OCI-LY7 (cell line): ENCODE measurements at regions not wholly inside any gene's neighbourhood (a gene's known extent, or its start where the extent isn't known, plus 50 kb on each side); places are given as distances from the start of the nearest gene placed in this dataset.

Experiments
- BruUV-seq: library from RNA; stranded (reverse); fragments of 400-500 nt; replicated peaks from 2 replicates; lab custom pipeline; 2021; lab: Mats Ljungman, UMichigan
- CTCF ChIA-PET: fragments of 300-600 bp; sonication (Branson Sonifier 250); formaldehyde crosslinking; loops from one replicate; lab custom pipeline; 2022; ENCODE audit warnings: antibody characterized with exemption; ENCODE audit not compliant: unreplicated experiment; lab: Charles Lee
- POLR2A ChIA-PET: fragments of 300-600 bp; sonication (Branson Sonifier 250); formaldehyde crosslinking; loops from one replicate; lab custom pipeline; 2022; ENCODE audit warnings: antibody characterized with exemption; lab: Charles Lee
- DNase-seq: peaks from one replicate; pipeline ENCODE4 v3.0.0-alpha.2; 2015; ENCODE audit warnings: low spot score
- H2AFZ ChIP-seq: fragments of 200-600 bp; sonication (generic), shearing (Covaris generic); 2 replicates; pipeline ENCODE4 v1.6.1; 2014; ENCODE audit warnings: mild to moderate bottlenecking, antibody characterized with exemption, low read length, moderate library complexity
- H3K27ac ChIP-seq: fragments of 200-600 bp; sonication (generic); 2 replicates; pipeline ENCODE4 v1.5.1; 2014; ENCODE audit warnings: mixed run types, low read depth, mild to moderate bottlenecking, moderate library complexity, low read length, inconsistent platforms; ENCODE audit not compliant: poor library complexity, severe bottlenecking
- H3K36me3 ChIP-seq: fragments of 200-600 bp; sonication (generic); 2 replicates; pipeline ENCODE4 v1.6.1; 2014; ENCODE audit warnings: mild to moderate bottlenecking, antibody characterized with exemption, low read length, moderate library complexity, mixed read lengths; ENCODE audit not compliant: insufficient read depth
- H3K4me1 ChIP-seq: fragments of 200-600 bp; sonication (generic); 2 replicates; pipeline ENCODE4 v1.5.1; 2014; ENCODE audit warnings: mild to moderate bottlenecking, low read length; ENCODE audit not compliant: insufficient read depth, poor library complexity, severe bottlenecking
- H3K4me2 ChIP-seq: fragments of 200-600 bp; sonication (generic); 2 replicates; pipeline ENCODE4 v1.6.1; 2014; ENCODE audit warnings: mild to moderate bottlenecking, low read length
- H3K4me3 ChIP-seq: fragments of 200-600 bp; sonication (generic); 2 replicates; pipeline ENCODE4 v1.5.1; 2014; ENCODE audit warnings: mild to moderate bottlenecking, low read depth, low read length; ENCODE audit not compliant: poor library complexity, severe bottlenecking
- H3K79me2 ChIP-seq: fragments of 200-600 bp; sonication (generic); 2 replicates; pipeline ENCODE4 v1.6.1; 2016; ENCODE audit warnings: low read depth, mild to moderate bottlenecking, low read length, moderate library complexity, mixed read lengths; ENCODE audit not compliant: insufficient read depth
- H3K9me2 ChIP-seq: fragments of 200-600 bp; sonication (generic); 2 replicates; pipeline ENCODE4 v1.6.1; 2016; ENCODE audit warnings: mild to moderate bottlenecking, low read length, mixed read lengths; ENCODE audit not compliant: insufficient read depth
- H3K9me3 ChIP-seq: fragments of 200-600 bp; sonication (generic); 2 replicates; pipeline ENCODE4 v1.6.1; 2014; ENCODE audit warnings: mild to moderate bottlenecking, mixed run types, low read length, mixed read lengths
- H4K20me1 ChIP-seq: fragments of 200-600 bp; sonication (generic); 2 replicates; pipeline ENCODE4 v1.6.1; 2014; ENCODE audit warnings: mild to moderate bottlenecking, antibody characterized with exemption, low read length, moderate library complexity, mixed read lengths; ENCODE audit not compliant: insufficient read depth
- EZH2phosphoT487 ChIP-seq: fragments of 200-600 bp; sonication (generic); IDR thresholded peaks from 2 replicates; pipeline ENCODE4 v1.6.1; 2018; ENCODE audit warnings: low read depth, borderline replicate concordance, mild to moderate bottlenecking, mixed run types, antibody characterized with exemption, low read length, moderate library complexity, mixed read lengths
- intact Hi-C: fragments of 100-400 bp; cut with micrococcal nuclease; formaldehyde crosslinking; loops from one replicate; pipeline ENCODE4 v1.10.0; 2022; ENCODE audit not compliant: unreplicated experiment
- TF ChIP-seq, protein P1 (sequence below): fragments of 200-600 bp; sonication (generic); conservative IDR thresholded peaks from 2 replicates; pipeline ENCODE4 v1.5.1; 2014; ENCODE audit warnings: mild to moderate bottlenecking, antibody characterized with exemption, low read length, moderate library complexity, mixed read lengths

- TF ChIP-seq, protein P1, sequence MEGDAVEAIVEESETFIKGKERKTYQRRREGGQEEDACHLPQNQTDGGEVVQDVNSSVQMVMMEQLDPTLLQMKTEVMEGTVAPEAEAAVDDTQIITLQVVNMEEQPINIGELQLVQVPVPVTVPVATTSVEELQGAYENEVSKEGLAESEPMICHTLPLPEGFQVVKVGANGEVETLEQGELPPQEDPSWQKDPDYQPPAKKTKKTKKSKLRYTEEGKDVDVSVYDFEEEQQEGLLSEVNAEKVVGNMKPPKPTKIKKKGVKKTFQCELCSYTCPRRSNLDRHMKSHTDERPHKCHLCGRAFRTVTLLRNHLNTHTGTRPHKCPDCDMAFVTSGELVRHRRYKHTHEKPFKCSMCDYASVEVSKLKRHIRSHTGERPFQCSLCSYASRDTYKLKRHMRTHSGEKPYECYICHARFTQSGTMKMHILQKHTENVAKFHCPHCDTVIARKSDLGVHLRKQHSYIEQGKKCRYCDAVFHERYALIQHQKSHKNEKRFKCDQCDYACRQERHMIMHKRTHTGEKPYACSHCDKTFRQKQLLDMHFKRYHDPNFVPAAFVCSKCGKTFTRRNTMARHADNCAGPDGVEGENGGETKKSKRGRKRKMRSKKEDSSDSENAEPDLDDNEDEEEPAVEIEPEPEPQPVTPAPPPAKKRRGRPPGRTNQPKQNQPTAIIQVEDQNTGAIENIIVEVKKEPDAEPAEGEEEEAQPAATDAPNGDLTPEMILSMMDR, result no peak
- TF ChIP-seq EZH2phosphoT487, result no peak
- H3K9me2 ChIP-seq, result no peaks in the 10 kb centered on the region
- no peak overlapping the region for H3K27ac ChIP-seq
- no peaks in the 10 kb centered on the region for H3K36me3 ChIP-seq
- H3K79me2 ChIP-seq, result no peaks in the 10 kb centered on the region
- CTCF ChIA-PET, result no interaction called here
- no peaks in the 10 kb centered on the region for H4K20me1 ChIP-seq
- H3K4me2 ChIP-seq, result no peak overlapping the region
- no peaks in the 10 kb centered on the region for H3K4me1 ChIP-seq
- no peaks in the 10 kb centered on the region for H3K9me3 ChIP-seq
- no TSS peak for BruUV-seq
- intact Hi-C loops, result no loop called here
- POLR2A ChIA-PET, result interaction anchor here (3.6 kb wide), 1 partner anchor 8 kb away, joined by 15 read pairs; no protein-coding TSS in a partner anchor
- no peak for DNase-seq
- H2AFZ ChIP-seq, result no peak overlapping the region
- no peak overlapping the region for H3K4me3 ChIP-seq
Observed at GRCh38 chr2:186910996-186911395, 62.0 kb upstream of the ZSWIM2 start.

DNA sequence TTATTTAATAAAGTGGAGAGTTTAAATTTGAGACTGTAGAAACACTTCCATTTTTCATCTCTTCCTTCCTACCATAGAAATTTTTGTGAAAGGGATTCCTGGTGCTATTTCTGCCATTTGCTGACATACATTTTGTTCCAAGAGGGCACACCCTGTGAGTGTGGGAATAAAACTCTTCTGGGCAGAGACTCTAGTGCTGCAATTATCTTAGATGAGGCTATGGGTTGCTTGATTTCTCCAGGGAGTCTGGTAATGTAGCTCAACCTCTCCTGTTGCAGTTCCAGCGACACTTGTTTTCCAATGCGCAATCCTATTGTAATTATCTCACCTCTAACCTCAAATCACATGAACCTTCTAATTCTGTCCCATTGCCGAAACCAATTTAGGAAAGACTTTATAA, 60.1 kb upstream of the ZSWIM2 start:
- TF ChIP-seq EZH2phosphoT487, result no peak
- TF ChIP-seq, protein P1, result no peak
- H3K9me3 ChIP-seq, result no peaks in the 10 kb centered on the region
- no peak overlapping the region for H3K4me3 ChIP-seq
- ChIA-PET CTCF (no interaction called here), POLR2A (interaction anchor here (3.6 kb wide), 1 partner anchor 10 kb away, joined by 15 read pairs; no protein-coding TSS in a partner anchor)
- no peaks in the 10 kb centered on the region for H3K36me3 ChIP-seq
- no peak overlapping the region for H2AFZ ChIP-seq
- no peak overlapping the region for H3K4me2 ChIP-seq
- H3K27ac ChIP-seq, result no peak overlapping the region
- H3K4me1 ChIP-seq, result no peaks in the 10 kb centered on the region
- no peaks in the 10 kb centered on the region for H4K20me1 ChIP-seq
- no peak for DNase-seq
- no TSS peak for BruUV-seq
- H3K9me2 ChIP-seq, result no peaks in the 10 kb centered on the region
- H3K79me2 ChIP-seq, result no peaks in the 10 kb centered on the region
- intact Hi-C loops, result no loop called here

DNA sequence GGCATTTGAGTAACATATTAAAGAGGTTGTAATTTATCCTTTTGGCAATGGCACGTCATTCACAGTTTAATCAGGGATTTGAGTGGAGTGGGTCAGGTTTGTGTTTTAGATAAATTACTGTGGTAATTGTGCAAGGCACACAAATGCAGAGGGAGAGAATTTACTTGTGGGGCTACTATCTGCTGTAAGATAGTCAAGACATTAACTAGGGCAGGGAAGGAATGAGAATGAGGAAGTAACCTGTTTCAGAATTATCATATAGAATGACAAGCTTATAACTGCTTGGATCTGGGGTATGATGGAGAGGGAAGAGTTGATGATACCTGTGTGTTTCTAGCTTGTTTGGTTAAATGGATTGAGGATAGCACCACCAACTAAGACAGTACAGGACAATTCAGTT, 58.9 kb upstream of the ZSWIM2 start:
- DNase-seq, result no peak
- H3K27ac ChIP-seq, result no peak overlapping the region
- no peaks in the 10 kb centered on the region for H3K9me2 ChIP-seq
- H3K36me3 ChIP-seq, result no peaks in the 10 kb centered on the region
- no peak for TF ChIP-seq EZH2phosphoT487
- TF ChIP-seq, protein P1, result no peak
- H2AFZ ChIP-seq, result no peak overlapping the region
- CTCF ChIA-PET, result no interaction called here
- no peak overlapping the region for H3K4me2 ChIP-seq
- intact Hi-C loops, result no loop called here
- no TSS peak for BruUV-seq
- no peaks in the 10 kb centered on the region for H3K79me2 ChIP-seq
- no peak overlapping the region for H3K4me3 ChIP-seq
- H3K9me3 ChIP-seq, result no peaks in the 10 kb centered on the region
- POLR2A ChIA-PET, result interaction anchor here (3.6 kb wide), 1 partner anchor 12 kb away, joined by 15 read pairs; no protein-coding TSS in a partner anchor
- no peaks in the 10 kb centered on the region for H3K4me1 ChIP-seq
- H4K20me1 ChIP-seq, result no peaks in the 10 kb centered on the region
